Fibroblast of villous mesenchyme (primary cell): ENCODE measurements at regions not wholly inside any gene's neighbourhood (a gene's known extent, or its start where the extent isn't known, plus 50 kb on each side); places are given as distances from the start of the nearest gene placed in this dataset.

Experiments used
- DNase-seq: peaks from one replicate; pipeline ENCODE4 v3.0.0-alpha.2; 2010; ENCODE audit warnings: low read depth
- H3K4me3 ChIP-seq: 2 replicates; pipeline ENCODE4 v1.5.1; 2011; ENCODE audit warnings: low read depth, mild to moderate bottlenecking, low read length
- CTCF ChIP-seq: IDR thresholded peaks from 2 replicates; pipeline ENCODE4 v1.5.1; 2012; ENCODE audit warnings: low read depth, mild to moderate bottlenecking, low read length; ENCODE audit not compliant: insufficient read depth

- H3K4me3 ChIP-seq, result no peak overlapping the region
- no peak for DNase-seq
- TF ChIP-seq CTCF, result no peak
Observed at GRCh38 chr1:67953301-67953700, 97.1 kb downstream of the DIRAS3 start.

GRCh38 chr1:67952071-67952470 lies 98.4 kb downstream of the DIRAS3 start:
- TF ChIP-seq CTCF, result no peak
- H3K4me3 ChIP-seq, result no peak overlapping the region
- DNase-seq, result peak; percentile 30

- no peak for TF ChIP-seq CTCF
Observed at GRCh38 chr1:67951014-67951413, 99.4 kb downstream of the DIRAS3 start.

GRCh38 chr1:67948151-67949080 lies 102.0 kb downstream of the DIRAS3 start:
- H3K4me3 ChIP-seq, result no peak overlapping the region
- peak; percentile 80 for DNase-seq
- no peak for TF ChIP-seq CTCF

More at GRCh38 chr1:67951014-67951413, 99.4 kb downstream of the DIRAS3 start:
- H3K4me3 ChIP-seq, result no peak overlapping the region
- no peak for DNase-seq

- H3K4me3 ChIP-seq, result no peak overlapping the region
- no peak for DNase-seq
- no peak for TF ChIP-seq CTCF
Observed at GRCh38 chr1:67947114-67947513, 103.3 kb downstream of the DIRAS3 start.

GRCh38 chr1:67945733-67946374 lies 104.6 kb downstream of the DIRAS3 start:
- DNase-seq, result peak; percentile 29
- no peak for TF ChIP-seq CTCF
- no peak overlapping the region for H3K4me3 ChIP-seq
